ENCODE measurements at regions not wholly inside any gene's neighbourhood (a gene's known extent, or its start where the extent isn't known, plus 50 kb on each side); places are given as distances from the start of the nearest gene placed in this dataset.

DNA sequence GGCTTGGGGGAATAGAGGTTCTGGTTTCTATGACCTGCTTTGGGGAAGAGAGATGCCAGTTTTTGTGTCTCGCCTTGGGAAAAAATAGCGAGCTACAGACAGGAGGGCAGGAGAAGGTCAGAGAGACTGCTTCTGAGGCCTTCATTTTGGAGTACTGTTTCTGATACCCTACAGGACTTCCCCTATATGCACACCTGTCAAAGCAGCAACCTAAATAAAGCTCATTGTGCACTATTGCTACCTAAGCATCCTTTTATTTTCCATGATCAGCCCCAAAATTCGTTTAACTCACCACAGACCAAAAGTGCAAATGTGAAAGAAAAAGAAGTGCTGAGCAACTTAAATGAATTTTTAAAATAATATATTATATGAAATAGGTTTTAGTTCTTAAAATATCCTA lies 145.6 kb upstream of the CHRM3 start:
- Histone ChIP-seq H3K9me2 (ENCODE audit: insufficient read depth) (peaks cover 4% of the 10 kb centered on the region; the same call in 1 of the 2 replicates), H2AFZ (no peak overlapping the region), H3K4me3 (no peak overlapping the region), H3K4me1 (replicated peaks; ENCODE audit: insufficient read depth) (no peaks in the 10 kb centered on the region), H3K36me3 (ENCODE audit: low read depth) (no peaks in the 10 kb centered on the region), H3K79me2 (ENCODE audit: low read depth) (no peaks in the 10 kb centered on the region), H4K20me1 (ENCODE audit: insufficient read depth) (no peaks in the 10 kb centered on the region), H3K27me3 (ENCODE audit: insufficient read depth, low read depth) (no peaks in the 10 kb centered on the region), H3K4me2 (no peak overlapping the region), H3K9me3 (ENCODE audit: insufficient read depth, low read depth) (no peaks in the 10 kb centered on the region), H3F3A (ENCODE audit: insufficient read depth, low read depth) (no peaks in the 10 kb centered on the region), H3K27ac (no peak overlapping the region)
- TF ChIP-seq EZH2 (IDR thresholded peaks at IDR 0.05; ENCODE audit: low read depth) (no peak), CTCF (conservative IDR thresholded peaks at IDR 0.05) (no peak)
- intact Hi-C loops (cut with micrococcal nuclease; ENCODE audit: unreplicated experiment), result no loop called here
- ChIA-PET POLR2A (ENCODE audit: unreplicated experiment) (no interaction called here), CTCF (no interaction called here)
- BruUV-seq (replicated peaks), result no TSS peak
- DNase-seq, result no peak

DNA sequence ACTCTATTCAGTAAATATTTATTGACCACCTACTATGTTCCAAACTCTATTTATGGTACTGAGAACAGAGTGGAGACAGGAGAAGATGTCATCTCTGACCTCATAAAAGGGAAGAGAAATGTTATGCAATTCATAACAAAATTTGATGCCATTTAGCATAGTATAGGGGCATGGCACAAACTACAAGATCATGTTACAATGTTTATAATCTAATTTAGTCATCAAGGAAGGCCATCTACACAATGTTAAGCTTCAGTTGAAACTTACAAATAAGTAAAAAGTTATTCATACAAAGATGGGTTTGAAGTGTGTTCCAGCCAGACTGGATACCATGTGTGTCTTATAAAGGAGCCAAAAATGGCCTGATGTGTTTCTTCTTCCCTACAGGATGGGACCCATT lies 146.8 kb upstream of the CHRM3 start:
- Histone ChIP-seq H4K20me1 (ENCODE audit: insufficient read depth) (no peaks in the 10 kb centered on the region), H3K4me1 (replicated peaks; ENCODE audit: insufficient read depth) (no peaks in the 10 kb centered on the region), H3K4me3 (no peak overlapping the region), H3K4me2 (no peak overlapping the region), H3K9me3 (ENCODE audit: insufficient read depth, low read depth) (no peaks in the 10 kb centered on the region), H3K79me2 (ENCODE audit: low read depth) (no peaks in the 10 kb centered on the region), H3K36me3 (ENCODE audit: low read depth) (no peaks in the 10 kb centered on the region), H2AFZ (no peak overlapping the region), H3K27ac (no peak overlapping the region), H3K27me3 (ENCODE audit: insufficient read depth, low read depth) (no peaks in the 10 kb centered on the region), H3K9me2 (ENCODE audit: insufficient read depth) (peaks cover 4% of the 10 kb centered on the region; the same call in 1 of the 2 replicates), H3F3A (ENCODE audit: insufficient read depth, low read depth) (no peaks in the 10 kb centered on the region)
- no TSS peak for BruUV-seq (replicated peaks)
- POLR2A ChIA-PET (ENCODE audit: unreplicated experiment), result no interaction called here
- intact Hi-C loops (cut with micrococcal nuclease; ENCODE audit: unreplicated experiment), result no loop called here
- CTCF ChIA-PET, result no interaction called here
- DNase-seq, result no peak
- TF ChIP-seq CTCF (conservative IDR thresholded peaks at IDR 0.05) (no peak), EZH2 (IDR thresholded peaks at IDR 0.05; ENCODE audit: low read depth) (no peak)

DNA sequence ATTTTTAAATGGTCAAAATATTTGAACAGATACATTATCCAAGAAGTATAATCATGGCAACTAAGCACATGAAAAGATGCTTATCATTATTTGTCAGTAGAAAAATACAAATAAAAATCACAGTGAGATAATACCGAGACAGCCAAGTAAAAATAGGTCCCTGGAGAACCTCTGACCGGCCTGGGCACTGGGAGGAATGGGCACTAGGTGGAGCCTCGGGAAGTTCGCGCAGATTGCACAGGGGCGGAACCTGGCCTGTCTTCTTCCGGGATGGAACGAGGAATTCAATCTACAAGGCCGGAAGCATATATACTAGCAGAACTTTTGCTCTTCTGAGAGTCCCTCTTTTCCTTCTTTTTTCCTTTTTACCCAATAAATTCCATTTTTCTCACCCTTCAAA lies 148.5 kb upstream of the CHRM3 start:
- Histone ChIP-seq H3F3A (ENCODE audit: insufficient read depth, low read depth) (no peaks in the 10 kb centered on the region), H3K79me2 (ENCODE audit: low read depth) (no peaks in the 10 kb centered on the region), H3K4me2 (peak overlapping the region; percentile 26; the same call in 1 of the 2 replicates), H3K27ac (no peak overlapping the region), H3K4me1 (replicated peaks; ENCODE audit: insufficient read depth) (no peaks in the 10 kb centered on the region), H3K4me3 (no peak overlapping the region), H4K20me1 (ENCODE audit: insufficient read depth) (no peaks in the 10 kb centered on the region), H3K36me3 (ENCODE audit: low read depth) (no peaks in the 10 kb centered on the region), H3K9me2 (ENCODE audit: insufficient read depth) (peaks cover 4% of the 10 kb centered on the region; the same call in 1 of the 2 replicates), H3K9me3 (ENCODE audit: insufficient read depth, low read depth) (no peaks in the 10 kb centered on the region), H2AFZ (no peak overlapping the region), H3K27me3 (ENCODE audit: insufficient read depth, low read depth) (no peaks in the 10 kb centered on the region)
- ChIA-PET POLR2A (ENCODE audit: unreplicated experiment) (no interaction called here), CTCF (no interaction called here)
- intact Hi-C loops (cut with micrococcal nuclease; ENCODE audit: unreplicated experiment), result no loop called here
- TF ChIP-seq EZH2 (IDR thresholded peaks at IDR 0.05; ENCODE audit: low read depth), result no peak
- TF ChIP-seq CTCF (conservative IDR thresholded peaks at IDR 0.05), result no peak
- no peak for DNase-seq
- BruUV-seq (replicated peaks), result no TSS peak
